ENCODE measurements at regions not wholly inside any gene's neighbourhood (a gene's known extent, or its start where the extent isn't known, plus 50 kb on each side); places are given as distances from the start of the nearest gene placed in this dataset.

DNA sequence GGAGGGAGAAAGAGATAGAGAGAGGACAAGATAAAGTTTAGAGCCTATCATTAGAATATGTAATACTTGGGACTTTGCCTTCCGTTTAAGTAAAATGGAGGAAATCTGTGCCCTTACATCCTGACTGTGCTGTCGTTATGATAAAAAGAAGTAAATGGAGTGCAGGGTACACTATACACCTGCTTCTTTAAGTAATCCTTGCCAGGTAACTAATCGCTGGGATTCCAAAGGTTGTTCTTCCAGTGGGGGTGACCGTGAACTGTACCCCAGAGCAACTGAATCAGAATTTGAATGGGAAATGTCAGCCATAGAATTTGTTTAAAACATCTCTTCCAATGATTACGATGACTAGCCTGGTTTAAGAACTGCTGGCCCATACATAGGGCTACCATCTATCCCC, 126.1 kb upstream of the EEA1 start:
- TF ChIP-seq CTCF (IDR thresholded peaks at IDR 0.05; ENCODE audit: poor library complexity, severe bottlenecking) = no peak
- TF ChIP-seq RAD21 (conservative IDR thresholded peaks at IDR 0.05) = no peak

Measured in neural cell (in vitro differentiated cells).